GM18868 (cell line): ENCODE measurements at regions not wholly inside any gene's neighbourhood (a gene's known extent, or its start where the extent isn't known, plus 50 kb on each side); places are given as distances from the start of the nearest gene placed in this dataset.
A peak's percentile ranks its signal among the peaks of the same experiment; 100 is the strongest.

Experiments
- ATAC-seq: cut with Tn5 transposase; IDR thresholded peaks from one replicate; pipeline ENCODE4 v1.9.1; 2021; ENCODE audit warnings: mild to moderate bottlenecking, moderate library complexity; ENCODE audit not compliant: unreplicated experiment

DNA sequence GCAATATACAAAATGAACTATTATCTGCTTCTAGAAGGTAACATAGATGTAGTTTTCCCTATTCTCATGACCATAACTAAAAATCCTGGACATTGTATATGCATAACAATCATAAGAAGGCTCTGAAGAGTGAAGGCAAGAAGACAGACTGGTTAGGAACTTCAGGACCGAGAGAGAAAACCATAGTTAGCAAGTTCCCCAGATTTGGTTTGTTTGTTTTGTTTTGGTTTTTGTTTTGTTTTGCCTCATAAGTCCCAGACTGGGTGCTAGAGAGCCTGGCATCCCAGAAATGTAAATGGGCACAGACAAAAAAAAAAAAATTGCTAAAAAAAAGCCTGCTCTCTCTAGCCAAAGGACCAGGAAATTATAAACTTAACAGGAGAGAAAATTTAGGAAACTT lies 192.2 kb upstream of the FBXO11 start:
- ATAC-seq, result no peak

- ATAC-seq, result no peak
These were observed 198.1 kb upstream of the FBXO11 start for GRCh38 chr2:48104418-48104817.

GRCh38 chr2:48105848-48106247 lies 199.6 kb upstream of the FBXO11 start:
- no peak for ATAC-seq

GRCh38 chr2:48107326-48107925 lies 201.1 kb upstream of the FBXO11 start:
- ATAC-seq, result no peak

- ATAC-seq, result no peak
These were observed 202.2 kb upstream of the FBXO11 start for GRCh38 chr2:48108455-48108854.

- no peak for ATAC-seq
These were observed 203.3 kb upstream of the FBXO11 start for GRCh38 chr2:48109491-48110204.

GRCh38 chr2:48110492-48110891 lies 204.0 kb upstream of the FOXN2 start:
- ATAC-seq, result no peak

GRCh38 chr2:48112911-48113680 lies 201.4 kb upstream of the FOXN2 start:
- ATAC-seq, result no peak

DNA sequence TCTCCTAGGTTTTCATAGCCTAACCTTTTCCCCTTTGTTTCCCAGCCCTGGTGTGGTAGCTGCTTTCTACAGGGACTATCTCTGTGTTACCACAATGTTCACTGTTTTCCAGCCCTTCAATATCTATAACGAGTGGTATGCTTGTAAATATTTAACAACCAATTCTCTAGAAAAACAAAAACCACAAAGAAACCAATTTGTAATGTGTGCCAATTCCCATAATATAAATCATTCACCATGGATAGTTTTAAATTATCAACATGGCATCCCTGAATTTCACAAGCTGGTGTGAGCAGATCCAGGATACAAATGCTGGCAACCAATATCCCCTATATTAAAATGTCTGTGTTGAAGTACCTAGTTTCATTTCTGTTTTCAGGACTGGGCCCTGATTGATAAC lies 200.7 kb upstream of the FOXN2 start:
- ATAC-seq, result no peak

- peak; percentile 50 for ATAC-seq
These were observed 200.2 kb upstream of the FOXN2 start for GRCh38 chr2:48114256-48114655.

GRCh38 chr2:48116497-48116896 lies 198.0 kb upstream of the FOXN2 start:
- ATAC-seq, result no peak

DNA sequence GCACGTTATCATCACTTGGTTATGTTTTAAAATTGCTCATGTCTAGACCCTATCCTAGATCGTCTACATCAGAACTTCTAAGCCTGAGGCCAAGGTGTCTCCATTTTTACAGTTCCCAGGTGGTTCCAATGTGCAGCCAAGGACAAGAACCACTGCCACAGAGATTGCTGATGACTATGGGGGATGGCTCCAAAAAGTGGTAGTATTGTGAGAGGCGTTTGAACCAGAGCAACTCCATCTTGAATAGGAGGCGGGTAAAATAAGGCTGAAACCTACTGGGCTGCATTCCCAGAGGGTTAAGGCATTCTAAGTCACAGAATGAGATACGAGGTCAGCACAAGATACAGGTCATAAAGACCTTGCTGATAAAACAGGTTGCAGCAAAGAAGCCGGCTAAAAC lies 195.6 kb upstream of the FOXN2 start:
- ATAC-seq, result no peak

GRCh38 chr2:48120112-48120511 lies 194.4 kb upstream of the FOXN2 start:
- no peak for ATAC-seq

DNA sequence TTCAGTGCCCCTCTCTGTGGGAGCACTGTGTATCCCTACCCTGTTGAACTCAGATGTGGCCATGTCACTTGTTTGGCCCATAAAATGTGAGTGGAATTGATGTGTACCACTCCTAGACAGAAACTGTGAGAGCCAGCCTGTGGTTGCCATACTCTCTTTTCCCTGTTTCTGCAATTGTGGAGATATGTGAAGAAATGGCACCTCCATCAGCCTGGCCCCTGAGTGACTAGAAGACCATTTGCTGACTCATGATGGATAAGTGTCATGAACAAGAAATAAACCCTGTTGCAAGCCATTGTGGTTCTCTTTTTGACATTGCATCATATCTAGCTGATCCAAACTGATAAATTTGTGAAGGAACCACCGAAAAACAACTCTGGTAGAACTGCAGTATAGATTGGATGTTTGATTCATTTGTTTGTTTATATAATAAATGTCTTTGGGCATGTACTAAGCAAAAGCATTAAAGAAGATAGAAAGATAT lies 193.7 kb upstream of the FOXN2 start:
- ATAC-seq, result no peak

DNA sequence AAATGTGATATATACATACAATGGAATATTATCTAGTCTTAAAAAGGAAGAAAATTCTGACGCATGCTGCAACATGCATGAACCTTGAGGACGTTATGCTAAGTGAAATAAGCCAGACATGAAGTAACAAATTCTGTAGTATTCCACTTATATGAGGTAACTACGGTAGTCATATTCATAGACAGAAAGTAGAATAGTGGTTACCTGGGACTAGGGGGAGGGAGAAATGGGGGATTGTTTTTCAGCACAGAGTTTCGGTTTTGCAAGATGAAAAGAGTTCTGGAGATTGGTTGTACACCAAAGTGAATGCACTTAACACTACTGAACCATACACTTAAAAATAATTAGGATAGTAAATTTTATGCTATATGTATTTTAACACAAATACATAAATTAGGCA lies 192.3 kb upstream of the FOXN2 start:
- ATAC-seq, result no peak

- no peak for ATAC-seq
These were observed 189.9 kb upstream of the FOXN2 start for GRCh38 chr2:48124592-48124991.

GRCh38 chr2:48126162-48126561 lies 188.3 kb upstream of the FOXN2 start:
- no peak for ATAC-seq

- ATAC-seq, result no peak
These were observed 186.8 kb upstream of the FOXN2 start for GRCh38 chr2:48127612-48128191.

DNA sequence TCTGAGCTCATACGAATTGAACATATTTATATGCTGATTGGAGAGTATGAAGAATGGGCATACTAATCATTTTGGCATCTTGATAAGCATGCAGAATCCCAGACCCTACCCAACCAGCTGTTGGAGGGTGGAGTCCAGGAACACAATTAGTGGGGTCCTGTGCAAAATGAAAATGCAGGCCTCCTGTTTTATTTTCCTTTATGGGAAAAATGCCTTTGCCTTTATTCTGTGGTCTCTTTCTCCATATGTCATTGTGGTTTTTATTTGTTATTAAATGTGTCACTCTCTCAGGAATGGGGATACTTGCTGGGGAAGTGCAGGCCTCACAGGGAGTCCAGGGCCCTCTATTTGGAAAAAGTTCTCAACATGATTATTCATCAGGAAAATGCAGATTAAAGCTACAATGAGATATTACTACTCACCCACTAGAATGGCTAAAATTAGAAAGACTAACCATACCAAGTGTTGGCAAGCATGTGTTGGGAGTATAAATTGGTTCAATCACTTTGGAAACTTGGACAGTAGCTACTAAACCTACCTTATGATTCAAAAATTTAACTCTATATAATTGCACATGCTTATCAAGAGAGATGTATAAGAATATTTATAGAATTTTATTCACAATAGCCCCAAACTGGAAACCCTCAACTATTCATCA lies 185.1 kb upstream of the FOXN2 start:
- ATAC-seq, result no peak

- ATAC-seq, result no peak
These were observed 182.8 kb upstream of the FOXN2 start for GRCh38 chr2:48131539-48132270.
